Kidney epithelial cell (primary cell): ENCODE measurements at regions not wholly inside any gene's neighbourhood (a gene's known extent, or its start where the extent isn't known, plus 50 kb on each side); places are given as distances from the start of the nearest gene placed in this dataset.

Experiments
- DNase-seq: peaks from one replicate; pipeline ENCODE4 v3.0.0-alpha.2; 2010; ENCODE audit warnings: low read depth
- H3K27me3 ChIP-seq: 2 replicates; pipeline ENCODE4 v1.6.0; 2011; ENCODE audit warnings: low read length; ENCODE audit not compliant: control insufficient read depth, insufficient read depth
- H3K36me3 ChIP-seq: 2 replicates; pipeline ENCODE4 v1.5.1; 2011; ENCODE audit warnings: low read length; ENCODE audit not compliant: control insufficient read depth, insufficient read depth
- H3K4me3 ChIP-seq: 2 replicates; pipeline ENCODE4 v1.5.1; 2011; ENCODE audit warnings: low read depth, mild to moderate bottlenecking, control low read depth, low read length
- CTCF ChIP-seq: IDR thresholded peaks from 2 replicates; pipeline ENCODE4 v1.5.1; 2011; ENCODE audit warnings: mild to moderate bottlenecking, moderate library complexity, low read length, control low read depth, inconsistent platforms; ENCODE audit not compliant: insufficient read depth, poor library complexity, severe bottlenecking

GRCh38 chr16:73923951-73924350 lies 372.7 kb upstream of the PSMD7 start:
- Histone ChIP-seq H3K27me3 (no peaks in the 10 kb centered on the region), H3K4me3 (no peak overlapping the region), H3K36me3 (no peaks in the 10 kb centered on the region)
- DNase-seq, result no peak
- no peak for TF ChIP-seq CTCF

- TF ChIP-seq CTCF, result no peak
- no peak for DNase-seq
- no peak overlapping the region for H3K4me3 ChIP-seq
- no peaks in the 10 kb centered on the region for H3K27me3 ChIP-seq
- no peaks in the 10 kb centered on the region for H3K36me3 ChIP-seq
These were observed 375.3 kb upstream of the PSMD7 start for GRCh38 chr16:73921295-73921694.

- Histone ChIP-seq H3K36me3 (no peaks in the 10 kb centered on the region), H3K4me3 (no peak overlapping the region), H3K27me3 (no peaks in the 10 kb centered on the region)
- no peak for DNase-seq
- no peak for TF ChIP-seq CTCF
These were observed 379.6 kb upstream of the PSMD7 start for GRCh38 chr16:73916829-73917594.

- H3K4me3 ChIP-seq, result no peak overlapping the region
- no peak for TF ChIP-seq CTCF
- no peaks in the 10 kb centered on the region for H3K36me3 ChIP-seq
- DNase-seq, result no peak
- no peaks in the 10 kb centered on the region for H3K27me3 ChIP-seq
These were observed 380.7 kb upstream of the PSMD7 start for GRCh38 chr16:73915935-73916334.

- Histone ChIP-seq H3K36me3 (no peaks in the 10 kb centered on the region), H3K27me3 (no peaks in the 10 kb centered on the region), H3K4me3 (no peak overlapping the region)
- TF ChIP-seq CTCF, result no peak
- DNase-seq, result no peak
These were observed 381.5 kb upstream of the PSMD7 start for GRCh38 chr16:73915140-73915539.

GRCh38 chr16:73912850-73913249 lies 383.8 kb upstream of the PSMD7 start:
- DNase-seq, result no peak
- TF ChIP-seq CTCF, result no peak
- Histone ChIP-seq H3K27me3 (no peaks in the 10 kb centered on the region), H3K4me3 (no peak overlapping the region), H3K36me3 (no peaks in the 10 kb centered on the region)
